ENCODE measurements at regions not wholly inside any gene's neighbourhood (a gene's known extent, or its start where the extent isn't known, plus 50 kb on each side); places are given as distances from the start of the nearest gene placed in this dataset.
"Not testable (repeated sequence)": the region's sequence is repeated elsewhere in the genome, so short reads cannot be mapped to it uniquely, and the experiment has no call there.

DNA sequence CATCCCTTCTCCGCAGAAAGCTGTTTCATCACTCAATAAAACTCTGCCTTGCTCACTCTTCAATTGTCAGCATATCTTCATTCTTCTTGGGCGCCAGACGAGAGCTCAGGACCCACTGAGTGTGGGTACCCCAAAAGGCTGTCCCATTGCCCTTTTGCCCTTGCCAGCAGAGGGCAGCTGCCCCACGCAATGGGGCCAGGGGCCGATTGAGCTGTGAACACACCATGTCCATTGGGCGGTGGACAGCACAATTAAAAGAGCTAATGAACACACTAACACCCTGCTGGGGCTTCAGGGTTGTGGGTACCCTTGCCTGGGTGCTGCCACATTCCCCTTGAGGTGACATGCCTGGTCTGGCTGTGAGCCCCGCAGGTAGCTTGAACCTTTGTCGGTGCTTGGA is 487.2 kb upstream of the NUDT12 start:
- Histone ChIP-seq H3K4me1 (ENCODE audit: control insufficient read depth in 1 of 2, extremely low read depth in 1 of 2, insufficient read depth in 2 of 2, low read length in 2 of 2) (no peaks in the 10 kb centered on the region), H3K9me3 (no peaks in the 10 kb centered on the region), H3K27ac (ENCODE audit: low read length) (no peak overlapping the region), H3K36me3 (ENCODE audit: control insufficient read depth in 2 of 2, extremely low read depth in 1 of 2, insufficient read depth in 1 of 2, low read length in 1 of 2) (no peaks in the 10 kb centered on the region), H3K27me3 (replicated peaks in 1 of 2; ENCODE audit: control insufficient read depth in 2 of 2, extremely low read depth in 1 of 2, insufficient read depth in 2 of 2, low read length in 1 of 2) (no peaks in the 10 kb centered on the region), H3K4me3 (ENCODE audit: control insufficient read depth in 1 of 2, extremely low read depth in 1 of 2, low read length in 1 of 2) (no peak overlapping the region)
- ATAC-seq (replicated peaks in 1 of 4) (no peak), DNase-seq (no peak)
- Mint-ChIP-seq H3K27me3 (no peaks in the 10 kb centered on the region), H3K27ac (no peak overlapping the region), H3K4me3 (no peak overlapping the region), H3K36me3 (no peaks in the 10 kb centered on the region), H3K4me1 (no peaks in the 10 kb centered on the region), H3K9me3 (peaks cover 6 to 22% (median 9%) of the 10 kb centered on the region in 3 donors)
- 87% methylated on average over 3 of the region's 8 CpGs for WGBS (ENCODE audit: insufficient coverage)
- ChIA-PET CTCF (no interaction called here), POLR2A (no interaction called here)

DNA sequence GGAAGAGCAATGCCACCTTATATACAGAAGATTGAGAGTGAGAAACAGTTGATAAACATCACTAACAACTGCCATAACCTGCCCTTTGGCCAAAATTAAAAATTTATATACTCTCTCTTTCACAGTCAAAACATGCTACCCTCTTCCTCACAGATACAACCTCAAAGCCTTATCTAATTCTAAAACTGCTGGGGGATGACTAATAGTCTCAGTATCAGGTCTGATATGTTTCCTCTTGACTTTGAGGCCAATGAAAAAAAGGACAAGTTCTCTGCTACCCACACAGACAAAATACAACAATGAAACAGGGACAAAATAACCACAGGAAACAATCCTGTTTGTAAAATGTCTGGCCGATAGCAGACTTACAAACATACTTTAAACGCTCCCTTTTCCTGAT is 485.6 kb upstream of the NUDT12 start:
- H3K9me3 ChIP-seq: no peaks in the 10 kb centered on the region
- H3K27me3 Mint-ChIP-seq: no peaks in the 10 kb centered on the region
- no peak for DNase-seq
- no peak overlapping the region for H3K27ac Mint-ChIP-seq
- no peaks in the 10 kb centered on the region for H3K36me3 ChIP-seq (ENCODE audit: control insufficient read depth in 2 of 2, extremely low read depth in 1 of 2, insufficient read depth in 1 of 2, low read length in 1 of 2)
- ATAC-seq (replicated peaks in 1 of 4): no peak
- CTCF ChIA-PET: no interaction called here
- no peak overlapping the region for H3K4me3 Mint-ChIP-seq
- POLR2A ChIA-PET: no interaction called here
- no peak overlapping the region for H3K4me3 ChIP-seq (ENCODE audit: control insufficient read depth in 1 of 2, extremely low read depth in 1 of 2, low read length in 1 of 2)
- H3K4me1 Mint-ChIP-seq: no peaks in the 10 kb centered on the region
- H3K36me3 Mint-ChIP-seq: no peaks in the 10 kb centered on the region
- H3K27ac ChIP-seq (ENCODE audit: low read length): no peak overlapping the region
- no CpG with 5 or more reads among the region's 2 CpGs for WGBS (ENCODE audit: insufficient coverage)
- H3K9me3 Mint-ChIP-seq: peaks cover 6 to 22% (median 12%) of the 10 kb centered on the region in 3 donors
- H3K27me3 ChIP-seq (replicated peaks in 1 of 2; ENCODE audit: control insufficient read depth in 2 of 2, extremely low read depth in 1 of 2, insufficient read depth in 2 of 2, low read length in 1 of 2): no peaks in the 10 kb centered on the region
- H3K4me1 ChIP-seq (ENCODE audit: control insufficient read depth in 1 of 2, extremely low read depth in 1 of 2, insufficient read depth in 2 of 2, low read length in 2 of 2): no peaks in the 10 kb centered on the region

DNA sequence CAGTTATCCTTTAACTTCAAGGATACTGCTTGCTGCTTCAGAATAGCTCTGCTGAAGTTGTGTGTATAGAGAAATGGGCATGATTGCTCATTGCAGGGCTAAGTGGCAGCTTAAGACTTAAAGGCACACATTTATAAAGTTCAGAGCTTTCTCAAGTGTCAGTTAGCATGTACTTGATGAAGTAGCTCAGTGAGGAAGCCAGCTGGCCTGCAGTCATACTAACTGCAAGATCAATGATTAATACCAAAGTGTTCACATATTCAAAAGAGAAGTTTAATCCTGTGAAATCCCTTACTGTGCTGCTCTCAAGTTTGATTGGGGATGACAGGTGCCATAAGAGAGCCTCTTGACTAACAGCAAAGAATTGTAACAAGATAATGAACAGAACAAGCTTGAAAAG is 483.4 kb upstream of the NUDT12 start:
- Mint-ChIP-seq H3K4me3 (no peak overlapping the region), H3K4me1 (no peaks in the 10 kb centered on the region), H3K36me3 (no peaks in the 10 kb centered on the region), H3K27me3 (no peaks in the 10 kb centered on the region), H3K9me3 (peaks cover 9 to 23% (median 12%) of the 10 kb centered on the region in 3 donors), H3K27ac (no peak overlapping the region)
- H3K9me3 ChIP-seq: no peaks in the 10 kb centered on the region
- H3K27ac ChIP-seq (ENCODE audit: low read length): no peak overlapping the region
- H3K4me1 ChIP-seq (ENCODE audit: control insufficient read depth in 1 of 2, extremely low read depth in 1 of 2, insufficient read depth in 2 of 2, low read length in 2 of 2): no peaks in the 10 kb centered on the region
- H3K4me3 ChIP-seq (ENCODE audit: control insufficient read depth in 1 of 2, extremely low read depth in 1 of 2, low read length in 1 of 2): no peak overlapping the region
- POLR2A ChIA-PET: no interaction called here
- H3K27me3 ChIP-seq (replicated peaks in 1 of 2; ENCODE audit: control insufficient read depth in 2 of 2, extremely low read depth in 1 of 2, insufficient read depth in 2 of 2, low read length in 1 of 2): no peaks in the 10 kb centered on the region
- CTCF ChIA-PET: no interaction called here
- DNase-seq (no peak), ATAC-seq (replicated peaks in 1 of 4) (no peak)
- no peaks in the 10 kb centered on the region for H3K36me3 ChIP-seq (ENCODE audit: control insufficient read depth in 2 of 2, extremely low read depth in 1 of 2, insufficient read depth in 1 of 2, low read length in 1 of 2)

DNA sequence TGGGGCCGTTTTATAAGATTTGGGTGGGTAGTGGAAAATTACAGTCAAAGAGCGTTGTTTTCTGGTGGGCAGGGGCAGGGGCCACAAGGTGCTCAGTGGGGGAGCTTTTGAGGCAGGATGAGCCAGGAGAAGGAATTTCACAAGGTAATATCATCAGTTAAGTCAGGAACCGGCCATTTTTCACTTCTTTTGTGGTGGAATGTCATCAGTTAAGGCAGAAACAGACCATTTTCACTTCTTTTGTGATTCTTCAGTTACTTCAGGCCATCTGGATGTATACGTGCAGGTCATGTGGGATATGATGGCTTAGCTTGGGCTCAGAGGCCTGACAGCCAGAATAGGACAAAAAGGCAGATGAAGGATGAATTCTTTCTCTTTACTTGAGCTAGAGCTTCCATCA is 477.3 kb upstream of the NUDT12 start:
- H3K27me3 Mint-ChIP-seq; H3K27ac ChIP-seq (ENCODE audit: low read length); H3K4me3 ChIP-seq (ENCODE audit: control insufficient read depth in 1 of 2, extremely low read depth in 1 of 2, low read length in 1 of 2); H3K27ac Mint-ChIP-seq; H3K36me3 Mint-ChIP-seq; H3K4me3 Mint-ChIP-seq; H3K27me3 ChIP-seq (replicated peaks in 1 of 2; ENCODE audit: control insufficient read depth in 2 of 2, extremely low read depth in 1 of 2, insufficient read depth in 2 of 2, low read length in 1 of 2); H3K9me3 ChIP-seq; H3K4me1 ChIP-seq (ENCODE audit: control insufficient read depth in 1 of 2, extremely low read depth in 1 of 2, insufficient read depth in 2 of 2, low read length in 2 of 2); DNase-seq; H3K4me1 Mint-ChIP-seq; POLR2A ChIA-PET; CTCF ChIA-PET; H3K36me3 ChIP-seq (ENCODE audit: control insufficient read depth in 2 of 2, extremely low read depth in 1 of 2, insufficient read depth in 1 of 2, low read length in 1 of 2); ATAC-seq (replicated peaks in 1 of 4): not testable (repeated sequence)
- peaks cover 3 to 13% (median 7%) of the 10 kb centered on the region in 3 donors for H3K9me3 Mint-ChIP-seq
- 53% methylated on average over 4 of the region's 4 CpGs for WGBS (ENCODE audit: insufficient coverage)

DNA sequence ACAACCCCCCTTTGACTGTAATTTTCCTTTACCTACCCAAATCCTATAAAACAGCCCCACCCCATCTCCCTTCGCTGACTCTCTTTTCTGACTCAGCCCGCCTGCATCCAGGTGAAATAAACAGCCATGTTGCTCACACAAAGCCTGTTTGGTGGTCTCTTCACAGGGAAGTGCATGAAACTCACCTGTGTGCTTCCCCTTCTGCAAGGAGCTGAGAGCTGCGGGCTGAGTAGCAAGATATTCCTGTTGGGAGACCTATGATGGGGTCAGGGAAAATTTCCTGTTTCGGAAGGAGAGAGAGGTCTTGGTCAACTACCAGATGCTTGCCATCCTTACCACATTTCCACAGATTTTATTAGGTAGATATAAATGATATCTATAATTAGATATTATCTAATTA is 474.5 kb upstream of the NUDT12 start:
- POLR2A ChIA-PET; H3K36me3 Mint-ChIP-seq; H3K27me3 Mint-ChIP-seq; H3K4me3 Mint-ChIP-seq; ATAC-seq (replicated peaks in 1 of 4); H3K27ac Mint-ChIP-seq; H3K36me3 ChIP-seq (ENCODE audit: control insufficient read depth in 2 of 2, extremely low read depth in 1 of 2, insufficient read depth in 1 of 2, low read length in 1 of 2); H3K27ac ChIP-seq (ENCODE audit: low read length); DNase-seq; CTCF ChIA-PET; H3K4me1 ChIP-seq (ENCODE audit: control insufficient read depth in 1 of 2, extremely low read depth in 1 of 2, insufficient read depth in 2 of 2, low read length in 2 of 2); H3K4me1 Mint-ChIP-seq; H3K9me3 ChIP-seq; H3K27me3 ChIP-seq (replicated peaks in 1 of 2; ENCODE audit: control insufficient read depth in 2 of 2, extremely low read depth in 1 of 2, insufficient read depth in 2 of 2, low read length in 1 of 2); H3K4me3 ChIP-seq (ENCODE audit: control insufficient read depth in 1 of 2, extremely low read depth in 1 of 2, low read length in 1 of 2): not testable (repeated sequence)
- 40% methylated on average over 1 of the region's 4 CpGs for WGBS (ENCODE audit: insufficient coverage)
- H3K9me3 Mint-ChIP-seq: peaks cover 6 to 18% (median 9%) of the 10 kb centered on the region in 3 donors

DNA sequence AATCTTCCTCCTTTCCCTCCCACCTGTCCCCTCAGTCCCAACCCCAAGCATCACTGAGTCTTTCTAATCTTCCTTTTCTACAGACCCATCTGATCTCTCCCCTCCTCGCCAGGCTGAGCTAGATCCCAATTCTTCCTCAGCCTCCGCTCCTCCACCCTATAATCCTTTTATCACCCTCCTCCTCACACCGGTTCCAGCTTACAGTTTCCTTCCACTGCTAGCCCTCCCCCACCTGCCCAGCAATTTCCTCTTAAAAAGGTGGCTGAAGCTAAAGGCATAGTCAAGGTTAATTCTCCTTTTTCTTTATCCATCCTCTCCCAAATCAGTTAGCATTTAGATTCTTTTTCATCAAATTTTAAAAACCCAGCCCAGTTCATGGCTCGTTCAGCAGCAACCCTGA is 470.6 kb upstream of the NUDT12 start:
- H3K4me1 Mint-ChIP-seq; POLR2A ChIA-PET; H3K27me3 ChIP-seq (replicated peaks in 1 of 2; ENCODE audit: control insufficient read depth in 2 of 2, extremely low read depth in 1 of 2, insufficient read depth in 2 of 2, low read length in 1 of 2); H3K4me3 ChIP-seq (ENCODE audit: control insufficient read depth in 1 of 2, extremely low read depth in 1 of 2, low read length in 1 of 2); H3K4me3 Mint-ChIP-seq; H3K27ac ChIP-seq (ENCODE audit: low read length); ATAC-seq (replicated peaks in 1 of 4); CTCF ChIA-PET; H3K9me3 ChIP-seq; H3K27me3 Mint-ChIP-seq; H3K9me3 Mint-ChIP-seq; H3K4me1 ChIP-seq (ENCODE audit: control insufficient read depth in 1 of 2, extremely low read depth in 1 of 2, insufficient read depth in 2 of 2, low read length in 2 of 2); H3K36me3 Mint-ChIP-seq; DNase-seq; H3K27ac Mint-ChIP-seq; H3K36me3 ChIP-seq (ENCODE audit: control insufficient read depth in 2 of 2, extremely low read depth in 1 of 2, insufficient read depth in 1 of 2, low read length in 1 of 2): not testable (repeated sequence)
- 53% methylated on average over 3 of the region's 4 CpGs for WGBS (ENCODE audit: insufficient coverage)

DNA sequence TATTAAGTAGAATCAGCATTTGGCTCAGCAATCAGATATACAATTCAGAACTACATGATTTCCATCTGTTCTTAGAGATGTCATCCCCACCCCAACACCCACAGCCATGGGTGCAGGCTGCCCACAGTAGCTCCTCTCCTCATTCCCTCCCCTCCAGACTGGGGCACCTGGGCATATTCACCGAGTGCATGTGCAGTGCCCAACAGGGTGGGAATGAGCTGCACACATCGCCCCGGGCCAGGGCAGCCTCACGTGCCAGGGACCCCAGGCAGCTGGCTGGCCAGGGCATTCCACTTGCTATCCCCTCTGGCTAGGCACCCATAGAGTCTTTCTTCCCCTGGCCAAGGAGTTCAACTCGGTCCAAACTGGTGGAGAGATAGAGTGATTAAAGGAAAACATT is 461.9 kb upstream of the NUDT12 start:
- H3K4me3 ChIP-seq (ENCODE audit: control insufficient read depth in 1 of 2, extremely low read depth in 1 of 2, low read length in 1 of 2): no peak overlapping the region
- Mint-ChIP-seq H3K4me3 (no peak overlapping the region), H3K27ac (no peak overlapping the region), H3K9me3 (peaks cover 6 to 16% (median 7%) of the 10 kb centered on the region in 3 donors), H3K4me1 (no peaks in the 10 kb centered on the region), H3K27me3 (no peaks in the 10 kb centered on the region), H3K36me3 (no peaks in the 10 kb centered on the region)
- H3K27me3 ChIP-seq (replicated peaks in 1 of 2; ENCODE audit: control insufficient read depth in 2 of 2, extremely low read depth in 1 of 2, insufficient read depth in 2 of 2, low read length in 1 of 2): no peaks in the 10 kb centered on the region
- no peaks in the 10 kb centered on the region for H3K9me3 ChIP-seq
- no peaks in the 10 kb centered on the region for H3K36me3 ChIP-seq (ENCODE audit: control insufficient read depth in 2 of 2, extremely low read depth in 1 of 2, insufficient read depth in 1 of 2, low read length in 1 of 2)
- CTCF ChIA-PET: no interaction called here
- DNase-seq (no peak), ATAC-seq (replicated peaks in 1 of 4) (no peak)
- no peak overlapping the region for H3K27ac ChIP-seq (ENCODE audit: low read length)
- 60% methylated on average over 1 of the region's 5 CpGs for WGBS (ENCODE audit: insufficient coverage)
- POLR2A ChIA-PET: no interaction called here
- no peaks in the 10 kb centered on the region for H3K4me1 ChIP-seq (ENCODE audit: control insufficient read depth in 1 of 2, extremely low read depth in 1 of 2, insufficient read depth in 2 of 2, low read length in 2 of 2)

All from T-cell (primary cell).